ENCODE measurements at regions not wholly inside any gene's neighbourhood (a gene's known extent, or its start where the extent isn't known, plus 50 kb on each side); places are given as distances from the start of the nearest gene placed in this dataset.

DNA sequence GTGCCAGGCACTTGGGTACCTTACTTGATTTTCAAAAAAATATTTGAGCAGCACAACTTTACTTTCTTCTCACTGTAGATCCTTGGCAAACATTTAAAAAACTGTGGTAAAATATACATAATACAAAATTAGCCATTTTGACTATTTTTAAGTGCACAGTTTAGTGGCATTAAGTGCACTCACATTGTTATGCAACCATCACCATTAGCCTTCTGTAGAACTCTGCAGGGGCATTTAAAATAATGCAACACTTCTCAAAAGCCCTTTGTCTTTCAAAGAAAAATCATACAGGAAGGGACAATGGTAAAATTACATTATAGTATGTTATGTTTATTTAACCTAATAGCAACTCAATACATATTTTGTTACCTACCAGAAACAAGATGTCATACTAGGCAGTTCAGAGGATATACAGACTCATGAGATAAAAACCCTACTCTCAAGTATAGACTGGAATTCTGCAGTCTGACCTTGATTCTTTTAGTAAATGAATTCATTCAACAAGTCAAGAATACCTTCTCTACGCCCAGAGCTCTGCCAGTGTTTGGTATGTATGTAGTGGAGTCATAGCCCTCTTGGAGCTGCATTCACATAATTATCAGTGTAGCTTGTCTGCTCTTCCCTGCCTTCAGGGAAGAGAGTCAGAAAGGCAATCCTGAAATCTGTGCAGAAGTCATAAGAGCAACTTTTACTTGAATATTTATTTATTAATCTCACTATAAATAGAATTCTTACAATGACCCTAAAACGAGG lies 74.0 kb upstream of the ARRDC3 start:
- no peak overlapping the region for H3K4me2 ChIP-seq (ENCODE audit: control insufficient read depth, insufficient read depth)
- H3K9ac ChIP-seq (ENCODE audit: control insufficient read depth, insufficient read depth, low read length), result no peak overlapping the region
- FAIRE-seq (no peak), ATAC-seq (no peak), DNase-seq (ENCODE audit: low read depth, low spot score) (no peak)
- no peaks in the 10 kb centered on the region for H3K79me2 ChIP-seq (ENCODE audit: control insufficient read depth, insufficient read depth, low read length)
- H3K4me1 ChIP-seq (ENCODE audit: control insufficient read depth, insufficient read depth, low read length), result no peaks in the 10 kb centered on the region
- no peaks in the 10 kb centered on the region for H4K20me1 ChIP-seq (ENCODE audit: control insufficient read depth, insufficient read depth)
- no TSS peak for BruUV-seq (replicated peaks)
- TF ChIP-seq, protein P1, sequence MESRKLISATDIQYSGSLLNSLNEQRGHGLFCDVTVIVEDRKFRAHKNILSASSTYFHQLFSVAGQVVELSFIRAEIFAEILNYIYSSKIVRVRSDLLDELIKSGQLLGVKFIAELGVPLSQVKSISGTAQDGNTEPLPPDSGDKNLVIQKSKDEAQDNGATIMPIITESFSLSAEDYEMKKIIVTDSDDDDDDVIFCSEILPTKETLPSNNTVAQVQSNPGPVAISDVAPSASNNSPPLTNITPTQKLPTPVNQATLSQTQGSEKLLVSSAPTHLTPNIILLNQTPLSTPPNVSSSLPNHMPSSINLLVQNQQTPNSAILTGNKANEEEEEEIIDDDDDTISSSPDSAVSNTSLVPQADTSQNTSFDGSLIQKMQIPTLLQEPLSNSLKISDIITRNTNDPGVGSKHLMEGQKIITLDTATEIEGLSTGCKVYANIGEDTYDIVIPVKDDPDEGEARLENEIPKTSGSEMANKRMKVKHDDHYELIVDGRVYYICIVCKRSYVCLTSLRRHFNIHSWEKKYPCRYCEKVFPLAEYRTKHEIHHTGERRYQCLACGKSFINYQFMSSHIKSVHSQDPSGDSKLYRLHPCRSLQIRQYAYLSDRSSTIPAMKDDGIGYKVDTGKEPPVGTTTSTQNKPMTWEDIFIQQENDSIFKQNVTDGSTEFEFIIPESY (IDR thresholded peaks at IDR 0.05), result no peak
- TF ChIP-seq CREM (IDR thresholded peaks at IDR 0.05; ENCODE audit: low read depth) (no peak), FOXK2 (IDR thresholded peaks at IDR 0.05) (no peak), TARDBP (IDR thresholded peaks at IDR 0.05; ENCODE audit: borderline replicate concordance) (no peak), FOXM1 (IDR thresholded peaks at IDR 0.05; ENCODE audit: low read depth, low read length) (no peak), ZBED1 (IDR thresholded peaks at IDR 0.05; ENCODE audit: borderline replicate concordance) (no peak), JUND (IDR thresholded peaks at IDR 0.05; ENCODE audit: low read depth, low read length) (no peak), HCFC1 (IDR thresholded peaks at IDR 0.05; ENCODE audit: low read length) (no peak), RUNX3 (IDR thresholded peaks at IDR 0.05; ENCODE audit: low read length) (no peak), ZZZ3 (IDR thresholded peaks at IDR 0.05; ENCODE audit: control insufficient read depth, insufficient read length, low read depth) (no peak), TBL1XR1 (IDR thresholded peaks at IDR 0.05; ENCODE audit: low read depth, low read length) (no peak), POLR2AphosphoS2 (IDR thresholded peaks at IDR 0.05; ENCODE audit: low read depth, low read length) (no peak), POLR2A (IDR thresholded peaks at IDR 0.05; ENCODE audit: low read depth, low read length) (no peak), TAF1 (IDR thresholded peaks at IDR 0.05; ENCODE audit: borderline replicate concordance, low read depth, low read length) (no peak)
- TF ChIP-seq, protein P2, sequence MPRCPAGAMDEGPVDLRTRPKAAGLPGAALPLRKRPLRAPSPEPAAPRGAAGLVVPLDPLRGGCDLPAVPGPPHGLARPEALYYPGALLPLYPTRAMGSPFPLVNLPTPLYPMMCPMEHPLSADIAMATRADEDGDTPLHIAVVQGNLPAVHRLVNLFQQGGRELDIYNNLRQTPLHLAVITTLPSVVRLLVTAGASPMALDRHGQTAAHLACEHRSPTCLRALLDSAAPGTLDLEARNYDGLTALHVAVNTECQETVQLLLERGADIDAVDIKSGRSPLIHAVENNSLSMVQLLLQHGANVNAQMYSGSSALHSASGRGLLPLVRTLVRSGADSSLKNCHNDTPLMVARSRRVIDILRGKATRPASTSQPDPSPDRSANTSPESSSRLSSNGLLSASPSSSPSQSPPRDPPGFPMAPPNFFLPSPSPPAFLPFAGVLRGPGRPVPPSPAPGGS (IDR thresholded peaks at IDR 0.05; ENCODE audit: borderline replicate concordance, insufficient read depth, low read depth, low read length, poor library complexity, severe bottlenecking), result no peak
- no peaks in the 10 kb centered on the region for H3K27me3 ChIP-seq (replicated peaks in 1 of 2; ENCODE audit: control insufficient read depth in 2 of 2, insufficient read depth in 2 of 2, low read length in 1 of 2)
- ChIA-PET CTCF (interaction anchor here (1.1 kb wide), 1 partner anchor 72 kb away, joined by 3 read pairs; no protein-coding TSS in a partner anchor), RAD21 (ENCODE audit: unreplicated experiment) (no interaction called here), SMC1A (ENCODE audit: uncharacterized antibody, unreplicated experiment) (no interaction called here), POLR2A (no interaction called here)
- no peaks in the 10 kb centered on the region for H3K9me3 ChIP-seq (replicated peaks; ENCODE audit: control insufficient read depth, insufficient read depth, low read length)
- 11% methylated on average over 2 of the region's 2 CpGs for WGBS (ENCODE audit: insufficient coverage, insufficient replicate concordance, low lambda C conversion rate, missing lambda C conversion rate)
- H3K27ac ChIP-seq (ENCODE audit: control insufficient read depth, insufficient read depth), result no peak overlapping the region
- H3K4me3 ChIP-seq, result no peak overlapping the region
- no peaks in the 10 kb centered on the region for H3K36me3 ChIP-seq (ENCODE audit: control insufficient read depth in 2 of 2, insufficient read depth in 2 of 2, low read length in 1 of 2)
- H2AFZ ChIP-seq (ENCODE audit: control insufficient read depth, low read depth, low read length), result no peak overlapping the region
- in situ Hi-C loops (cut with MboI) (no loop called here), intact Hi-C loops (cut with micrococcal nuclease; ENCODE audit: unreplicated experiment) (no loop called here)

All from GM12878 (cell line).